ENCODE measurements at regions not wholly inside any gene's neighbourhood (a gene's known extent, or its start where the extent isn't known, plus 50 kb on each side); places are given as distances from the start of the nearest gene placed in this dataset.

DNA sequence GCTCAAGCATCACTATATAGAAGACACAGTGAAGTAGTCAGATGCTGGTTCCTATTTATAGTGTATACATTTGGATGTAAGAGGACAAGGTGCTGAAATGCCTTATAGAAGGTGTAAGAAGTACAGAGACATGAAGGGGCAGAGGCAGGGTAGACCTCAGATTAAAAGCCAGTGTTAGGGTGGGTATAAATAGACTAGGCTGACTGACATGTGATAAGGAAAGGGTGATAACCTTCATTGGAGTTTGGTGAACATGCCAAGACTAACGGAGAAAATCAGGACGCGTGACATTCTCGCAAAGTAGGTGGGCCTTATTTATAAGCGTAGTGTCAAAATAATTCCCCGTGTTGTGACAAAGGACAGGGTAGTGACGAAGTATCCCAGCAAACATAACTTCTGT lies 59.1 kb upstream of the HRH2 start:
- TF ChIP-seq, protein P1, sequence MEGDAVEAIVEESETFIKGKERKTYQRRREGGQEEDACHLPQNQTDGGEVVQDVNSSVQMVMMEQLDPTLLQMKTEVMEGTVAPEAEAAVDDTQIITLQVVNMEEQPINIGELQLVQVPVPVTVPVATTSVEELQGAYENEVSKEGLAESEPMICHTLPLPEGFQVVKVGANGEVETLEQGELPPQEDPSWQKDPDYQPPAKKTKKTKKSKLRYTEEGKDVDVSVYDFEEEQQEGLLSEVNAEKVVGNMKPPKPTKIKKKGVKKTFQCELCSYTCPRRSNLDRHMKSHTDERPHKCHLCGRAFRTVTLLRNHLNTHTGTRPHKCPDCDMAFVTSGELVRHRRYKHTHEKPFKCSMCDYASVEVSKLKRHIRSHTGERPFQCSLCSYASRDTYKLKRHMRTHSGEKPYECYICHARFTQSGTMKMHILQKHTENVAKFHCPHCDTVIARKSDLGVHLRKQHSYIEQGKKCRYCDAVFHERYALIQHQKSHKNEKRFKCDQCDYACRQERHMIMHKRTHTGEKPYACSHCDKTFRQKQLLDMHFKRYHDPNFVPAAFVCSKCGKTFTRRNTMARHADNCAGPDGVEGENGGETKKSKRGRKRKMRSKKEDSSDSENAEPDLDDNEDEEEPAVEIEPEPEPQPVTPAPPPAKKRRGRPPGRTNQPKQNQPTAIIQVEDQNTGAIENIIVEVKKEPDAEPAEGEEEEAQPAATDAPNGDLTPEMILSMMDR (IDR thresholded peaks at IDR 0.05 in 2 of 3, conservative IDR thresholded peaks at IDR 0.05 in 1 of 3; ENCODE audit: borderline replicate concordance in 1 of 3, insufficient read depth in 1 of 3, low read depth in 2 of 3, low read length in 2 of 3): no peak
- TF ChIP-seq, protein P2, sequence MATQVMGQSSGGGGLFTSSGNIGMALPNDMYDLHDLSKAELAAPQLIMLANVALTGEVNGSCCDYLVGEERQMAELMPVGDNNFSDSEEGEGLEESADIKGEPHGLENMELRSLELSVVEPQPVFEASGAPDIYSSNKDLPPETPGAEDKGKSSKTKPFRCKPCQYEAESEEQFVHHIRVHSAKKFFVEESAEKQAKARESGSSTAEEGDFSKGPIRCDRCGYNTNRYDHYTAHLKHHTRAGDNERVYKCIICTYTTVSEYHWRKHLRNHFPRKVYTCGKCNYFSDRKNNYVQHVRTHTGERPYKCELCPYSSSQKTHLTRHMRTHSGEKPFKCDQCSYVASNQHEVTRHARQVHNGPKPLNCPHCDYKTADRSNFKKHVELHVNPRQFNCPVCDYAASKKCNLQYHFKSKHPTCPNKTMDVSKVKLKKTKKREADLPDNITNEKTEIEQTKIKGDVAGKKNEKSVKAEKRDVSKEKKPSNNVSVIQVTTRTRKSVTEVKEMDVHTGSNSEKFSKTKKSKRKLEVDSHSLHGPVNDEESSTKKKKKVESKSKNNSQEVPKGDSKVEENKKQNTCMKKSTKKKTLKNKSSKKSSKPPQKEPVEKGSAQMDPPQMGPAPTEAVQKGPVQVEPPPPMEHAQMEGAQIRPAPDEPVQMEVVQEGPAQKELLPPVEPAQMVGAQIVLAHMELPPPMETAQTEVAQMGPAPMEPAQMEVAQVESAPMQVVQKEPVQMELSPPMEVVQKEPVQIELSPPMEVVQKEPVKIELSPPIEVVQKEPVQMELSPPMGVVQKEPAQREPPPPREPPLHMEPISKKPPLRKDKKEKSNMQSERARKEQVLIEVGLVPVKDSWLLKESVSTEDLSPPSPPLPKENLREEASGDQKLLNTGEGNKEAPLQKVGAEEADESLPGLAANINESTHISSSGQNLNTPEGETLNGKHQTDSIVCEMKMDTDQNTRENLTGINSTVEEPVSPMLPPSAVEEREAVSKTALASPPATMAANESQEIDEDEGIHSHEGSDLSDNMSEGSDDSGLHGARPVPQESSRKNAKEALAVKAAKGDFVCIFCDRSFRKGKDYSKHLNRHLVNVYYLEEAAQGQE (IDR thresholded peaks at IDR 0.05; ENCODE audit: low read depth): no peak
- TF ChIP-seq, protein P3, sequence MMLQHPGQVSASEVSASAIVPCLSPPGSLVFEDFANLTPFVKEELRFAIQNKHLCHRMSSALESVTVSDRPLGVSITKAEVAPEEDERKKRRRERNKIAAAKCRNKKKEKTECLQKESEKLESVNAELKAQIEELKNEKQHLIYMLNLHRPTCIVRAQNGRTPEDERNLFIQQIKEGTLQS (IDR thresholded peaks at IDR 0.05): no peak
- TF ChIP-seq POLR2AphosphoS5 (IDR thresholded peaks at IDR 0.05; ENCODE audit: low read depth, low read length) (no peak), POLR2A (IDR thresholded peaks at IDR 0.05; ENCODE audit: borderline replicate concordance, extremely low read depth, insufficient read depth, insufficient read length) (no peak), EZH2 (IDR thresholded peaks at IDR 0.05) (no peak), ZNF274 (IDR thresholded peaks at IDR 0.05; ENCODE audit: low read depth, low read length) (no peak)
- TF ChIP-seq, protein P4, sequence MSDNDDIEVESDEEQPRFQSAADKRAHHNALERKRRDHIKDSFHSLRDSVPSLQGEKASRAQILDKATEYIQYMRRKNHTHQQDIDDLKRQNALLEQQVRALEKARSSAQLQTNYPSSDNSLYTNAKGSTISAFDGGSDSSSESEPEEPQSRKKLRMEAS (IDR thresholded peaks at IDR 0.05): no peak

All from HCT116 (cell line).